PC-9 (cell line): ENCODE measurements at regions not wholly inside any gene's neighbourhood (a gene's known extent, or its start where the extent isn't known, plus 50 kb on each side); places are given as distances from the start of the nearest gene placed in this dataset.

Experiments
- EZH2 ChIP-seq: fragments of 200-600 bp; sonication (generic); IDR thresholded peaks from 2 replicates; pipeline ENCODE4 v1.8.0; 2017; ENCODE audit warnings: antibody characterized with exemption, low read depth
- TF ChIP-seq, protein P1 (sequence below): fragments of 200-600 bp; sonication (generic); conservative IDR thresholded peaks from 2 replicates; pipeline ENCODE4 v1.6.1; 2017; ENCODE audit warnings: mixed run types, antibody characterized with exemption, mild to moderate bottlenecking, moderate library complexity

DNA sequence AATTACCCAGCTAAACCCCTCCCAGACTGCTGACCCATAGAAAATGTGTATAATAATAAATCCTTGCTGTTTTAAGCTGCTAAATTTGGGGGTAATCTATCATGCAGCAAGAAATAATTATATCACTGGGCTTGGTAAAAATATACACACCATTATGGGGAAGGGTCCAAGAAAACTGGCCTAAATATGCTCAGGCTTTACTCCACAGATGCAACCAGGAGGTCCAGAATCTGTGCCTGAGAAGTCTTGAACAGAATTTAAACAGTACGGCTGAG lies 102.5 kb upstream of the SLC44A1 start:
- TF ChIP-seq EZH2 = no peak
- TF ChIP-seq, protein P1, sequence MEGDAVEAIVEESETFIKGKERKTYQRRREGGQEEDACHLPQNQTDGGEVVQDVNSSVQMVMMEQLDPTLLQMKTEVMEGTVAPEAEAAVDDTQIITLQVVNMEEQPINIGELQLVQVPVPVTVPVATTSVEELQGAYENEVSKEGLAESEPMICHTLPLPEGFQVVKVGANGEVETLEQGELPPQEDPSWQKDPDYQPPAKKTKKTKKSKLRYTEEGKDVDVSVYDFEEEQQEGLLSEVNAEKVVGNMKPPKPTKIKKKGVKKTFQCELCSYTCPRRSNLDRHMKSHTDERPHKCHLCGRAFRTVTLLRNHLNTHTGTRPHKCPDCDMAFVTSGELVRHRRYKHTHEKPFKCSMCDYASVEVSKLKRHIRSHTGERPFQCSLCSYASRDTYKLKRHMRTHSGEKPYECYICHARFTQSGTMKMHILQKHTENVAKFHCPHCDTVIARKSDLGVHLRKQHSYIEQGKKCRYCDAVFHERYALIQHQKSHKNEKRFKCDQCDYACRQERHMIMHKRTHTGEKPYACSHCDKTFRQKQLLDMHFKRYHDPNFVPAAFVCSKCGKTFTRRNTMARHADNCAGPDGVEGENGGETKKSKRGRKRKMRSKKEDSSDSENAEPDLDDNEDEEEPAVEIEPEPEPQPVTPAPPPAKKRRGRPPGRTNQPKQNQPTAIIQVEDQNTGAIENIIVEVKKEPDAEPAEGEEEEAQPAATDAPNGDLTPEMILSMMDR = no peak
